ENCODE measurements at regions not wholly inside any gene's neighbourhood (a gene's known extent, or its start where the extent isn't known, plus 50 kb on each side); places are given as distances from the start of the nearest gene placed in this dataset.

DNA sequence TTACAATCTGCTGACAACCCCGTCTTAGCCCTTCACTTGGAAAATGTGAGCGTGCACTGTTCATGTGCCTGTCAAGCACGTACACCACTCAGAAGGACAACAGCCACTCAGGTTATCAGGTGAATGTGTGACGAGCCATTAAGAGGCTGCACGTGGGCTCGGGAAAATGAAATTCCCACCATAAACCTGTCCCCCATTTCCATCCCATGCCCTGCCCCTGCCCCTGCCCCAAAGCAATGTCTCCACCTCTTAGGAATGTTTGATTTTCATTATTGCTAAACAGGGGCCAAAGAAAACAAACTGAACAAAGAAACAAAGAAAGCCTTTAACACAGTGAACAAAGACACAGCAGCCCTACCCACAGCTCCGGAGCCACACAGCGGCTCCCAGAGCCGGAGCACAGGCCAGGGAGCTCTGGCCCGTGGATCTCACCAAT is 90.5 kb downstream of the TMEM18 start:
- TF ChIP-seq, protein P1, sequence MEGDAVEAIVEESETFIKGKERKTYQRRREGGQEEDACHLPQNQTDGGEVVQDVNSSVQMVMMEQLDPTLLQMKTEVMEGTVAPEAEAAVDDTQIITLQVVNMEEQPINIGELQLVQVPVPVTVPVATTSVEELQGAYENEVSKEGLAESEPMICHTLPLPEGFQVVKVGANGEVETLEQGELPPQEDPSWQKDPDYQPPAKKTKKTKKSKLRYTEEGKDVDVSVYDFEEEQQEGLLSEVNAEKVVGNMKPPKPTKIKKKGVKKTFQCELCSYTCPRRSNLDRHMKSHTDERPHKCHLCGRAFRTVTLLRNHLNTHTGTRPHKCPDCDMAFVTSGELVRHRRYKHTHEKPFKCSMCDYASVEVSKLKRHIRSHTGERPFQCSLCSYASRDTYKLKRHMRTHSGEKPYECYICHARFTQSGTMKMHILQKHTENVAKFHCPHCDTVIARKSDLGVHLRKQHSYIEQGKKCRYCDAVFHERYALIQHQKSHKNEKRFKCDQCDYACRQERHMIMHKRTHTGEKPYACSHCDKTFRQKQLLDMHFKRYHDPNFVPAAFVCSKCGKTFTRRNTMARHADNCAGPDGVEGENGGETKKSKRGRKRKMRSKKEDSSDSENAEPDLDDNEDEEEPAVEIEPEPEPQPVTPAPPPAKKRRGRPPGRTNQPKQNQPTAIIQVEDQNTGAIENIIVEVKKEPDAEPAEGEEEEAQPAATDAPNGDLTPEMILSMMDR (IDR thresholded peaks at IDR 0.05; ENCODE audit: extremely low read depth in 1 of 2, insufficient read depth in 1 of 2, low read depth in 1 of 2, low read length in 2 of 2): no peak
- TF ChIP-seq MYC (IDR thresholded peaks at IDR 0.05; ENCODE audit: low read depth, low read length) (no peak), EZH2 (IDR thresholded peaks at IDR 0.05; ENCODE audit: borderline replicate concordance, low read depth, low read length, severe bottlenecking) (no peak), POLR2A (IDR thresholded peaks at IDR 0.05; ENCODE audit: low read depth, low read length) (no peak), JUN (IDR thresholded peaks at IDR 0.05; ENCODE audit: borderline replicate concordance, insufficient read depth, insufficient read length, low read depth) (no peak), POLR2AphosphoS5 (IDR thresholded peaks at IDR 0.05; ENCODE audit: insufficient read depth, low read depth, low read length) (no peak), MAX (IDR thresholded peaks at IDR 0.05; ENCODE audit: insufficient read depth, insufficient read length) (no peak), FOS (IDR thresholded peaks at IDR 0.05; ENCODE audit: borderline replicate concordance, insufficient read depth, low read length) (no peak)

Data from endothelial cell of umbilical vein (primary cell).